HG02571 (cell line): ENCODE measurements at regions not wholly inside any gene's neighbourhood (a gene's known extent, or its start where the extent isn't known, plus 50 kb on each side); places are given as distances from the start of the nearest gene placed in this dataset.

ENCODE experiments used
- ATAC-seq: cut with Tn5 transposase; IDR thresholded peaks from one replicate; pipeline ENCODE4 v1.9.1; 2021; ENCODE audit warnings: mild to moderate bottlenecking, moderate library complexity; ENCODE audit not compliant: unreplicated experiment

DNA sequence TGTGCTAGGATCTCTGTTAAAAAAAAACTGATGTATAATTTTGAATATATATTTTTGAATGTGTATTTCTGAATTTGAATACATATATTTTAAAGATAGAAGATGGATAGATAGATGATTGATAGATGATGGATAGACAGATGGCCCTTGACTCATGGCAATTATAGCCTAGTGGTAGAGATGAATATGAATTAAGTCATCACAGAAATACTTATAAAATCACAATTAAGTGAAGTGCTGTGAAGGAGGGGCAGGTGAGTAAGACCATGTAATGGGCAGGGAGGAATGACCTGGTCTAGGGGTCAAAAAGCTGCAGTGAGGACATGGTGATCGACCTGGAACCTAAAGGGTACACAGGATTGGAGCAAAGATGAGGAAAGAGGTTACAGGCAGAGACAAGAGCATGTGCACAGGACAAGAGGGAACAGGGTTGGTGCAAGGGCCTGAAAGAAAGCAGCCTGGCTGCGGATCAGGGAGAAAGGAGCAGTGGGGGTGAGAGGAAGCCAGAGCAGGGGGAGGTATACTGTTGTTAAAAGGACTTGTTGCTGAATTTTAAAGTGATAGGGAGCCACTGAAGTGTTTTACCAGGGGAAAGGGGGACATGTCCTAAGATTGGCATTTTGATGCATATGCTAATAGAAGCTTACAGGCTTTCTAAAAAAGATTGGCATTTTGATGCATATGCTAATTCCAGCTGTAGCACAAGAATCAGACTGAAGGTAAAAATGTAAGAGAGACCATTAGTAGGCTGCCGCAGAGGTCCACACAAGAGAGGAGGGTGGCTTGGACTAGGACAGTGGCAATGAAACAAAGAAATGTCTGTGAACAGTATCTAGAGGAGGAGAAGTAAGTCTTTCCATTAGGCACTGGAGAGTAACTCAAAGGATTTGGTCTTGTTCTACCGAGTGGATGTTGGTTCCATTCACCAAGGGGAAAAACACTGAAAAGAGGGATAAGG lies 527.8 kb downstream of the AGTPBP1 start:
- ATAC-seq, result no peak

DNA sequence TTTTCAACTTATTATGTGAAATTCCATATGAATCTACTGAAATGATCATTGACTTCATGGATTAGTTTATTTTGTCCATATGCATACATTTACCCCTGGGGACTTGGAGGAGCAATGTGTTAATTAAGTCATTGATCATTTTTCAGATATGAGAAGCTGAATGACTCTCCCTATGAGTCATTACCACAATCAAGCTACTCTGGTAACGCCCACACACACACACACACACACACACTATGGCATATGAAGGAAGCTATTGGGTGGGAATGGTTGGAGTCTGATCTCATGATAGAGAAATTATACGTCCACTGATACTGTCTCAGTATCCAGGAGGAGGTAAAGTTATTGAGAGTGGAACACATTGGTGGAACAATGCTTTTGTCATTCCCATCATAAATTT lies 528.9 kb downstream of the AGTPBP1 start:
- no peak for ATAC-seq

- no peak for ATAC-seq
Measured at GRCh38 chr9:85212209-85212608, 529.5 kb downstream of the AGTPBP1 start.

- no peak for ATAC-seq
Measured at GRCh38 chr9:85208666-85209065, 533.1 kb downstream of the AGTPBP1 start.

DNA sequence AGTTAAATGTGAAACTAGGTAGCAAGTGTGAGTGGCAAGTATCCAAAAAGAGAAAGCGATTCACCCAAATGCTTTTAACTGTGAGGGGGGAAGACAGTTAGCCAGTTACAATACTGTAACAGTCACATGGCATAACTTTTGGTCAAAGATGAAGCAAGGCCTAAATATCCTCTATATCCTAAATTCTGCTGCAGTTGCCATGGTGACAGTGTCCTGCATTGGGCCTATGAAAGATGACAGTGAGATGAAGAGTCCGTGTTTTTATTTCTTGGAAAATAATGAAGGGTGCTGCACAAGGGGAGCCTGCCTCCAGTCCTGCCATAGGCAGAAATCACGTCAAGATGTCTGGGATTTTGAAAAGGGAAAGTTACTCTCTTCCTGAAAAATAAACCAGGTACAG lies 534.6 kb downstream of the NTRK2 start:
- no peak for ATAC-seq

- ATAC-seq, result no peak
Measured at GRCh38 chr9:85202596-85202995, 533.1 kb downstream of the NTRK2 start.

GRCh38 chr9:85200726-85201404 lies 531.3 kb downstream of the NTRK2 start:
- no peak for ATAC-seq

DNA sequence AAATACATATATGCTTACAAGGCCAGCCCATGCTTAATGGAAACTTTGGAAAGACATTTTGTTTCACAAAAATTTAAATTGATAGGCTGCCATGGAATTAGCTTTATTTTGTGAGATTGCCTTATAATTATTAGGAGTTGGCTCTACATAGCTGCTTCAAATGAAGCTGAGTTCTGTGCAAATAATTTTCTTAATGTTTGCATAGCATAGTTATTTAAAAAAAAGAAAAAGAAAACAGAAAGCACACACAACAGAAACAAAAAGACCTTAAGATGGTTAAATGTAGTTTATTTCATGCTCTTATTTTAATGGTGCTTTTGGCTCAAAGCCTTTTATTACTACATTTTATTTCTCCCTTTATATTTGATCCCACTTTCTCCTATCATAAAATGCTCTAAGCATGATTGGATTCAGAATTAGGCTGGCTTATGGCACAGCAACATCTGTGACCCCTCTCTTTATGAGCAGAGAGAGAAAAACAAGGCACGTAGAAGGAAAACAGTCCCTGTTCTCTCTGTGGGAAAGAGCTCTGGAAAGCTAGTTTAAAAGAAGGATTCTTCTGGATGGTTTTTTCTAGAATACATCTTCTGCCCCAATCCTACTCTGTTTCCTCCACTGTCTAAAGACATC lies 530.5 kb downstream of the NTRK2 start:
- no peak for ATAC-seq

- ATAC-seq, result no peak
Measured at GRCh38 chr9:85192750-85193149, 523.2 kb downstream of the NTRK2 start.

- no peak for ATAC-seq
Measured at GRCh38 chr9:85186218-85186585, 516.7 kb downstream of the NTRK2 start.

GRCh38 chr9:85185486-85186217 lies 516.1 kb downstream of the NTRK2 start:
- no peak for ATAC-seq

GRCh38 chr9:85182383-85182782 lies 512.9 kb downstream of the NTRK2 start:
- ATAC-seq, result no peak

DNA sequence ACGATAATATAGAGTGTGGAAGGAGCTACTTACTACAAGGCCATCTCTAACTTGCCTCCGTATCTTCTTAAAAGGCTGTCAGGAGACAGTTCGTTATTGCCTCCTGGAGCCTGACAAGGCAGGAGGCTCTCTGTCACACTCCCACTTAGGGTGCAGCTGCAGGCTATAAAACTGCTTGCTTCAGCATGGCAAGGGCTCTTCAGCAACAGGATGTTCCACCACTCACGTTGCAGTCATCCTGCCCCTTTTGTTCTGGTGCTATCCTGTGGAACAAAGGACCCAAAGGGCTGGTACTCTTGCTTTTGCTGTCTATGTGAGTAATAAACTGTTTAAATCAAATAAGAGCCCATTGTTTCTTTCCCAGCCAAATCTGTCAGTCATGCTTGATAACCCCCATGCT lies 508.9 kb downstream of the NTRK2 start:
- ATAC-seq, result no peak

DNA sequence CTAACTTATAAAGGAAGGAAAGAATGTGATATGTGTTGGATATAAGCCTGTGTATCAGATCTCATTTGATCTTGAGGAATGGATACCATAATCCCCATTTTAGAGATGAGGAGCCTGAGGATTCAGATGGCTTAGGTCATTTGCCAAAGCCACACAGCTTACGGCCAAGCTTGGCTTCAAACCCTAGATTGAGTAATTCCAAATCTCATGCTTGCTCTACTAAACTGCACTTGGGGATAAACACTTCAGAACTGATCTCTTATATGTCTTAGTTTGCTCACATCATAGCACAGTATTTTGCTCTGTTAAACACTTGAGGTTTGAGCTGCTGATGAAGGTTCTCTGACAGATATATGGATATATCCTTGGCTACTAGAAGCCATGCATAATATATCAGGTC lies 504.4 kb downstream of the NTRK2 start:
- ATAC-seq, result no peak

GRCh38 chr9:85172001-85172978 lies 502.8 kb downstream of the NTRK2 start:
- no peak for ATAC-seq

DNA sequence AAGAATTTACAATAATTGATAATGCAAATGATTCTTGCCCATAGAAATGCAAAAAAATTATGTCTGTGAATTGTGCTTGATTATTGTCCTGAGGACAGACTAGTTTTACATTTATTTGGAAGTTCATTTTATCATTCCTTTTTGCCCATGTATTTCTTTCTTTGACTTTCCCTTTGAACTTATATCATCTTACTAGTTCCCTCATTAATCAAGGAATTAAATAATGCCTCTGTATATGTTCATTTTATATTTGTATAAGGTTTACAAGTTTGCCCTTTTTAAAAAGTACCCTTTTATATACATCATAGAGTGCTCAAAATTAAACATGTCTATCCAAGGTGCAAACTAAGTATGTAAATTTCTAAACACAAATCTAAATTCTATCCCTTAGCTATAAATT lies 501.6 kb downstream of the NTRK2 start:
- ATAC-seq, result no peak

DNA sequence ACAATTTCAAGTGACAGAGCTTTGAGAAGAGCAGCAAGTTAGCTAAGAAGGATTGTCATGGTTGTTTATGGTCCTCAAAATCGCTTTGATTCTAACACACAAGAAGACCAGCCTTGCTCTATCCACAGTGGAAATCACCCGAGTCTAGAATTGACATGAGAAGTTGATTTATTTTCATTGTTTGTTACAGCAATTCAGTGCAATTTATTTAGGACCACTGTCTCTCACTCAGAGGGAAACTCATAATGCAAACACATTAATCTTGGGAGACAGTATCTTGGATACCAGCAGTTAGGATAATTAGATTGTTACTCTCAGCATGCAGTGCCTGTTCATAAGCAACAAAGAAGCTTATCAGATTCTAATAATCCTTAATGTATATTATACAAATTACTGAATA lies 498.9 kb downstream of the NTRK2 start:
- no peak for ATAC-seq

- no peak for ATAC-seq
Measured at GRCh38 chr9:85167146-85167545, 497.6 kb downstream of the NTRK2 start.

DNA sequence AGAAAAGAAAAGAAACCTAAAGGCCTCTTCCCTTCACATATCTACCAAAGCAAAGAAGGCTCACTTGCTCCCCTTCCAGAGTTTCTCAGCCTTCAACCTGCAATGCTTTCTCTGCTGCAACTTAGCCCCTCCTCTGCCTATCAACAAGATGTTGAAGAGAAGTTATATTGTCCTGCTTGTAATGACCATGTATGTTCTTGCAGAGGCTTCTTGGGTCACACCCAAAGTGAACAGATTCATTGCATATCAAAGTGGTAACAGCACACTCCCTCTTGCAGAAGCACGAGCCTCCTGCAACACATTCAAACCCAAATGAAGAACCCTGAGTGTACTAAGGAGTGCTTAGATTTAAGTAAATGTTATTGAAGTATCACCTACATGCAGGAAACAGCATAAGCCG lies 494.3 kb downstream of the NTRK2 start:
- no peak for ATAC-seq

GRCh38 chr9:85163415-85163814 lies 493.9 kb downstream of the NTRK2 start:
- ATAC-seq, result no peak
